ENCODE measurements at regions not wholly inside any gene's neighbourhood (a gene's known extent, or its start where the extent isn't known, plus 50 kb on each side); places are given as distances from the start of the nearest gene placed in this dataset.

GRCh38 chr2:160940271-160940670 is 220.0 kb upstream of the TANK start:
- TF ChIP-seq GATA3 (IDR thresholded peaks at IDR 0.05; ENCODE audit: low read depth, low read length): no peak
- no peak for TF ChIP-seq GATA2 (IDR thresholded peaks at IDR 0.05; ENCODE audit: low read depth, low read length)
